ENCODE measurements at regions not wholly inside any gene's neighbourhood (a gene's known extent, or its start where the extent isn't known, plus 50 kb on each side); places are given as distances from the start of the nearest gene placed in this dataset.

DNA sequence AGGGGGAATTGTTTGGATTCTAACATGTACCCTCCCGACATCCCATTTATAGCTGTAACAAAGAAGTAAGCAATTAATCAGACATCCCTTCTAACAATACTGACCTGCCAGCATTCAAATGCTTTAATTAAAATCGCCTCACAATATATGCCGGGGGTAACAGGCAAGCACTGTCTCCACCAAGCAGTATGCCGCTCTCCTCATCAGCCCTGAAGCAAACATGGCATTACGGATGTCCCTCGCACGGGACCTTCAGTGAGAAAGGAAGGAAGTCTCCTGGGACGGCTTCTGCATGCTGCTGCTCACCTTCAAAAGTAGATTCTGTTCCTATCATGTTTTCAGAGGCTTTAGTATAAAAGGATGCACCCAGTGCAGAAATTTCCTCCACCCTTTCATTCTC, 292.7 kb upstream of the POU3F3 start:
- H3K79me2 ChIP-seq (ENCODE audit: insufficient read depth, low read depth): no peaks in the 10 kb centered on the region
- TF ChIP-seq CTCF (conservative IDR thresholded peaks at IDR 0.05; ENCODE audit: low read depth, low read length): no peak
- H3K4me3 ChIP-seq (IDR thresholded peaks at IDR 0.05; ENCODE audit: insufficient read depth, low read depth, low read length): no peak overlapping the region
- no peak overlapping the region for H3K4me2 ChIP-seq
- no peak overlapping the region for H3K9ac ChIP-seq
- H3K27me3 ChIP-seq (ENCODE audit: insufficient read depth, low read depth): no peaks in the 10 kb centered on the region
- H4K20me1 ChIP-seq (ENCODE audit: insufficient read depth): no peaks in the 10 kb centered on the region
- no peak overlapping the region for H3K27ac ChIP-seq
- no peaks in the 10 kb centered on the region for H3K36me3 ChIP-seq (ENCODE audit: insufficient read depth)
- no peaks in the 10 kb centered on the region for H3K4me1 ChIP-seq (ENCODE audit: low read depth, poor library complexity, severe bottlenecking)
- H2AFZ ChIP-seq (ENCODE audit: low read depth): no peak overlapping the region

- Histone ChIP-seq H3K27ac (no peak overlapping the region), H3K4me1 (ENCODE audit: low read depth, poor library complexity, severe bottlenecking) (peaks cover 9% of the 10 kb centered on the region), H3K27me3 (ENCODE audit: insufficient read depth, low read depth) (no peaks in the 10 kb centered on the region), H3K4me3 (IDR thresholded peaks at IDR 0.05; ENCODE audit: insufficient read depth, low read depth, low read length) (no peak overlapping the region), H3K4me2 (no peak overlapping the region), H3K36me3 (ENCODE audit: insufficient read depth) (no peaks in the 10 kb centered on the region), H2AFZ (ENCODE audit: low read depth) (no peak overlapping the region), H3K9ac (no peak overlapping the region), H3K79me2 (ENCODE audit: insufficient read depth, low read depth) (no peaks in the 10 kb centered on the region), H4K20me1 (ENCODE audit: insufficient read depth) (no peaks in the 10 kb centered on the region)
- TF ChIP-seq CTCF (conservative IDR thresholded peaks at IDR 0.05; ENCODE audit: low read depth, low read length): no peak
Measured at GRCh38 chr2:104562537-104562936, 291.4 kb upstream of the POU3F3 start.

DNA sequence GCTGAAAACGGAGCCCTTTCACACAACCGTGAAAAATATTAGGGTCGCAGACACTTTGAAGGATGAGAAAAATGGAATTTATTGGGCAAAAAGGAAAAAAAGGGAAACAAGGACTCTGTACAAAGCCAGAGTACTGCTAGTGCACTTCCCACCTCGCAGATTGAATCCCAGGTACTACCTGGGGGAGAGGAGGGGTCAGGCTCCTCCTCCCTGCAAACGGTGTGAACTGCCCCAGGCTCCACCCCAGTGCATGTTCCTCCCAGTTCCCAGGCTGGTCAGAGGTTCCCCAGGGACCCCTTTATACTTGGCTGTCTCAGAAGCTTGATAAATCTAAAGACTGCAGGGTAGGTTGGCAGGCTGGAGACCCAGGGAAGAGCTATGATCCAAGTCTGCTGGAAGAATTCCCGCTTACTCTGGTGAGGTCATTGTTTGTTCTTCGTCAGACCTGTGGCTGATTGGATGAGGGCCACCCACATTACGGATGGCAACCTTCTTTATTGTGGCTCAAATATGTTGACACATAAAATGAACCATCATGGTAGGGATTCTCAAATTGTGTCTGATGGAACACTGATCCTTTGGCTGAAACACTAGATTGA, 290.4 kb upstream of the POU3F3 start:
- Histone ChIP-seq H2AFZ (ENCODE audit: low read depth) (no peak overlapping the region), H3K79me2 (ENCODE audit: insufficient read depth, low read depth) (no peaks in the 10 kb centered on the region), H3K36me3 (ENCODE audit: insufficient read depth) (no peaks in the 10 kb centered on the region), H3K4me2 (no peak overlapping the region), H3K27ac (no peak overlapping the region), H4K20me1 (ENCODE audit: insufficient read depth) (no peaks in the 10 kb centered on the region), H3K4me3 (IDR thresholded peaks at IDR 0.05; ENCODE audit: insufficient read depth, low read depth, low read length) (no peak overlapping the region), H3K4me1 (ENCODE audit: low read depth, poor library complexity, severe bottlenecking) (peaks cover 9% of the 10 kb centered on the region), H3K27me3 (ENCODE audit: insufficient read depth, low read depth) (no peaks in the 10 kb centered on the region), H3K9ac (no peak overlapping the region)
- TF ChIP-seq CTCF (conservative IDR thresholded peaks at IDR 0.05; ENCODE audit: low read depth, low read length): no peak

GRCh38 chr2:104568247-104568646, 285.7 kb upstream of the POU3F3 start:
- H3K4me2 ChIP-seq: no peak overlapping the region

More at GRCh38 chr2:104568247-104568646, 285.7 kb upstream of the POU3F3 start:
- Histone ChIP-seq H3K27ac (no peak overlapping the region), H3K4me3 (IDR thresholded peaks at IDR 0.05; ENCODE audit: insufficient read depth, low read depth, low read length) (no peak overlapping the region), H3K9ac (no peak overlapping the region), H3K36me3 (ENCODE audit: insufficient read depth) (no peaks in the 10 kb centered on the region), H2AFZ (ENCODE audit: low read depth) (no peak overlapping the region), H3K4me1 (ENCODE audit: low read depth, poor library complexity, severe bottlenecking) (peaks cover 9% of the 10 kb centered on the region), H3K27me3 (ENCODE audit: insufficient read depth, low read depth) (no peaks in the 10 kb centered on the region), H4K20me1 (ENCODE audit: insufficient read depth) (no peaks in the 10 kb centered on the region), H3K79me2 (ENCODE audit: insufficient read depth, low read depth) (no peaks in the 10 kb centered on the region)
- TF ChIP-seq CTCF (conservative IDR thresholded peaks at IDR 0.05; ENCODE audit: low read depth, low read length): no peak
